ENCODE measurements at regions not wholly inside any gene's neighbourhood (a gene's known extent, or its start where the extent isn't known, plus 50 kb on each side); places are given as distances from the start of the nearest gene placed in this dataset.
A peak's percentile ranks its signal among the peaks of the same experiment; 100 is the strongest.

- in situ Hi-C loops (cut with MboI) (loop anchor here (5.0 kb wide), 1 partner anchor 336 kb away; no protein-coding TSS in a partner anchor), intact Hi-C loops (cut with micrococcal nuclease) (loop anchor here (10.0 kb wide), 1 partner anchor 144 kb away; no protein-coding TSS in a partner anchor)
- no peak for ATAC-seq
- no peaks in the 10 kb centered on the region for H4K20me1 ChIP-seq (replicated peaks; ENCODE audit: control insufficient read depth, insufficient read depth, low read length)
- peak; percentile 37 for FAIRE-seq
- CTCF ChIA-PET (ENCODE audit: low intra/inter-chr PET ratio): no interaction called here
- no peak overlapping the region for H3K4me3 ChIP-seq
- no TSS peak for BruUV-seq (replicated peaks)
- H3K79me2 ChIP-seq (ENCODE audit: control insufficient read depth, insufficient read depth, low read length): no peaks in the 10 kb centered on the region
- 0% methylated on average over 3 of the region's 3 CpGs for WGBS (ENCODE audit: insufficient coverage, low coverage, missing lambda C conversion rate)
- H3K9me1 ChIP-seq (ENCODE audit: control insufficient read depth, insufficient read depth, low read length): no peaks in the 10 kb centered on the region
- H3K9me3 ChIP-seq (replicated peaks; ENCODE audit: control insufficient read depth, insufficient read depth, low read depth, low read length): no peaks in the 10 kb centered on the region
- H3K4me2 ChIP-seq (ENCODE audit: insufficient read depth, low read length): no peak overlapping the region
- no peak overlapping the region for H3K27ac ChIP-seq (ENCODE audit: extremely low read depth, low read depth, low read length)
- DNase-seq (ENCODE audit: extremely low read depth in 1 of 4, low spot score in 3 of 4): no peak
- H3K27me3 ChIP-seq (ENCODE audit: control insufficient read depth in 2 of 2, insufficient read depth in 2 of 2, low read length in 2 of 2): peaks cover 9 to 39% of the 10 kb centered on the region in 2 experiments
- no peaks in the 10 kb centered on the region for H3K36me3 ChIP-seq (ENCODE audit: control insufficient read depth, insufficient read depth, low read length)
- no peak overlapping the region for H2AFZ ChIP-seq (ENCODE audit: low read depth, low read length)
- no peak overlapping the region for H3K9ac ChIP-seq (ENCODE audit: insufficient read depth in 1 of 2, low read depth in 2 of 2, low read length in 2 of 2)
- TF ChIP-seq ARID2 (IDR thresholded peaks at IDR 0.05) (no peak), TAL1 (IDR thresholded peaks at IDR 0.05) (no peak), MCM2 (IDR thresholded peaks at IDR 0.05; ENCODE audit: low read depth) (no peak), ILF3 (IDR thresholded peaks at IDR 0.05; ENCODE audit: borderline replicate concordance) (no peak), ARID3A (IDR thresholded peaks at IDR 0.05; ENCODE audit: borderline replicate concordance, low read depth, low read length) (no peak), NEUROD1 (IDR thresholded peaks at IDR 0.05; ENCODE audit: borderline replicate concordance, low read depth, low read length, partially characterized antibody) (no peak), NKRF (IDR thresholded peaks at IDR 0.05; ENCODE audit: borderline replicate concordance) (no peak), SMARCE1 (IDR thresholded peaks at IDR 0.05) (no peak), SMARCB1 (IDR thresholded peaks at IDR 0.05; ENCODE audit: insufficient read length, low read depth) (no peak), SETDB1 (IDR thresholded peaks at IDR 0.05; ENCODE audit: low read length) (no peak), MEF2A (IDR thresholded peaks at IDR 0.05; ENCODE audit: control insufficient read depth, low read depth, low read length) (no peak)
- no peaks in the 10 kb centered on the region for H3K4me1 ChIP-seq (replicated peaks in 1 of 2; ENCODE audit: control insufficient read depth in 2 of 2, insufficient read depth in 2 of 2, low read length in 2 of 2)
- POLR2A ChIA-PET: interaction anchor here (0.6 to 1.0 kb wide), 3 partner anchors 19 to 353 kb away, joined by 3 to 4 read pairs (median 3); no protein-coding TSS in a partner anchor
Observed at GRCh38 chr3:9308298-9308990, 54.4 kb upstream of the THUMPD3 start.
